Upper lobe of left lung (tissue), 4 donors: ENCODE measurements at regions not wholly inside any gene's neighbourhood (a gene's known extent, or its start where the extent isn't known, plus 50 kb on each side); places are given as distances from the start of the nearest gene placed in this dataset.

Source experiments
- CTCF ChIP-seq, 6 experiments: fragments of 450-650 bp in 4 of 6; fragments of 200-600 bp in 2 of 6; sonication (generic) in 2 of 6; IDR thresholded peaks; one replicate each; pipeline ENCODE4 v1.5.1; 2016 to 2019; ENCODE audit warnings: antibody characterized with exemption in 6 of 6
- EP300 ChIP-seq, 4 donors: sonication (generic); formaldehyde crosslinking; IDR thresholded peaks; one replicate each; pipeline ENCODE4 v1.5.1; 2017; ENCODE audit warnings: antibody characterized with exemption in 4 of 4, control low read depth in 2 of 4
- POLR2A ChIP-seq, 4 donors: fragments of 450-650 bp; IDR thresholded peaks; one replicate each; pipeline ENCODE4 v1.5.1; 2016 to 2017; ENCODE audit warnings: antibody characterized with exemption in 4 of 4, mild to moderate bottlenecking in 2 of 4

DNA sequence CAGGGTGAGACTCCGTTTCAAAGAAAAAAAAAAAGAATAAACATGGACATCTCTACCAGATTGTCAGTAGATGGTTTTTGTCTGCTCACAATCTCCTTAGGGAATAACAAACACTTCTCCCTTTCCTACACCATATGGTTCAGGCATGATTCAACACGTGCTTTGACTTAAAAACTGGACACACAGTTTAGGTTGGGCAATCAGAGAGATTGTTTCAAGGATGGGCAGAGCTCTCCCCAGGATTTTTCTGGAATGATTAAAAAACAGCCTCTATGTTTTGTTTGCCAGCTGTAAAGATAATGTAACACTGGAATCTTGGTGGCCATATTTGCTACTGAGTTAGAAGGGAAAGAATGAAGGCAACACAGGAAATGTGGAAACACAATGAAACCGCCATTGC is 150.1 kb upstream of the TSC22D1 start:
- no peak for TF ChIP-seq POLR2A (IDR thresholded peaks at IDR 0.05)
- TF ChIP-seq CTCF (IDR thresholded peaks at IDR 0.05): no peak
- TF ChIP-seq EP300 (IDR thresholded peaks at IDR 0.05): no peak
